Fibroblast of skin of left biceps (primary cell): ENCODE measurements at regions not wholly inside any gene's neighbourhood (a gene's known extent, or its start where the extent isn't known, plus 50 kb on each side); places are given as distances from the start of the nearest gene placed in this dataset.

ENCODE experiments used
- DNase-seq, 2 experiments: peaks; one replicate each; pipeline ENCODE4 v3.0.0-alpha.2; 2013; ENCODE audit warnings: low read depth in 2 of 2

GRCh38 chr1:208899438-208899837, 655.3 kb upstream of the PLXNA2 start:
- no peak for DNase-seq

GRCh38 chr1:208903251-208903905, 659.2 kb upstream of the PLXNA2 start:
- no peak for DNase-seq

GRCh38 chr1:208907790-208908189, 663.6 kb upstream of the PLXNA2 start:
- no peak for DNase-seq

- DNase-seq: no peak
These were observed 665.1 kb upstream of the PLXNA2 start for GRCh38 chr1:208909011-208909984.

GRCh38 chr1:208910161-208910560, 666.0 kb upstream of the PLXNA2 start:
- no peak for DNase-seq

- DNase-seq: no peak
These were observed 666.2 kb upstream of the CAMK1G start for GRCh38 chr1:208917281-208917680.

GRCh38 chr1:208917723-208918122, 665.8 kb upstream of the CAMK1G start:
- no peak for DNase-seq

GRCh38 chr1:208918160-208918559, 665.4 kb upstream of the CAMK1G start:
- no peak for DNase-seq

- peak in 1 of 2 experiments; percentile 5 for DNase-seq
These were observed 664.1 kb upstream of the CAMK1G start for GRCh38 chr1:208919371-208919770.

- DNase-seq: no peak
These were observed 662.3 kb upstream of the CAMK1G start for GRCh38 chr1:208921259-208921658.

GRCh38 chr1:208923456-208923855, 660.1 kb upstream of the CAMK1G start:
- no peak for DNase-seq

- no peak for DNase-seq
These were observed 659.4 kb upstream of the CAMK1G start for GRCh38 chr1:208923946-208924720.

GRCh38 chr1:208924928-208925327, 658.6 kb upstream of the CAMK1G start:
- DNase-seq: no peak

GRCh38 chr1:208928349-208929010, 655.0 kb upstream of the CAMK1G start:
- DNase-seq: no peak

- DNase-seq: peak; percentile 42 to 53
These were observed 653.9 kb upstream of the CAMK1G start for GRCh38 chr1:208929575-208929974.

- DNase-seq: no peak
These were observed 651.6 kb upstream of the CAMK1G start for GRCh38 chr1:208931936-208932335.

- no peak for DNase-seq
These were observed 649.5 kb upstream of the CAMK1G start for GRCh38 chr1:208933984-208934525.

- no peak for DNase-seq
These were observed 648.6 kb upstream of the CAMK1G start for GRCh38 chr1:208934933-208935332.

GRCh38 chr1:208935517-208936187, 647.9 kb upstream of the CAMK1G start:
- no peak for DNase-seq

- no peak for DNase-seq
These were observed 643.9 kb upstream of the CAMK1G start for GRCh38 chr1:208939537-208940085.
